ENCODE measurements at regions not wholly inside any gene's neighbourhood (a gene's known extent, or its start where the extent isn't known, plus 50 kb on each side); places are given as distances from the start of the nearest gene placed in this dataset.
A peak's percentile ranks its signal among the peaks of the same experiment; 100 is the strongest.

DNA sequence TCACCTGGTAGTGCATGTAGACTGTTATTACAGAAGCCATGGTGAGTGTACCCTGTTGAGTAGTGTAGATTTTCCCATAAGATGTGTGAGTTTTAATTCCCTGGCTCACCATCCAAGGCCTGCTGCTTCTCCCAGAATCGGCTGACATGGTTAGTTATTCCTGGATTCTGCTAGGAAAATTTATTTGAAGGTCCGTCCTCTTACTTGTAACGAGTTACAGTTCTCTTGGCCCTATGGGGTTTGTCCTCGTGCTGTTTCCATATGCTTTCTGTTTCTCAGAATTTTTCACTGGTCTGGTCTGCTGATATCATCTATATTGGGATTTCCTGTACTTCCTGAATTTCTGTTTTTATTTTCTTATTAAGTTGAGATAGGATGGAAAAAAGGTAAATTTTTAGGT lies 423.3 kb upstream of the RGS6 start:
- Histone ChIP-seq H3F3A (ENCODE audit: low read depth) (no peaks in the 10 kb centered on the region; the same call in 1 of the 2 replicates), H4K20me1 (ENCODE audit: insufficient read depth, low read length, poor library complexity, severe bottlenecking) (peaks cover 8% of the 10 kb centered on the region), H3K4me1 (ENCODE audit: insufficient read depth, low read length, poor library complexity, severe bottlenecking) (peaks cover 34% of the 10 kb centered on the region), H3K27me3 (ENCODE audit: insufficient read depth, low read length, poor library complexity, severe bottlenecking) (no peaks in the 10 kb centered on the region), H3K9me3 (ENCODE audit: insufficient read depth, low read depth, low read length) (no peaks in the 10 kb centered on the region), H3K9ac (ENCODE audit: low read depth, low read length, poor library complexity, severe bottlenecking) (no peak overlapping the region), H3K4me3 (ENCODE audit: low read length, poor library complexity, severe bottlenecking) (no peak overlapping the region), H3K9me2 (replicated peaks; ENCODE audit: low read depth, low read length) (no peaks in the 10 kb centered on the region), H2AFZ (ENCODE audit: low read length) (no peak overlapping the region), H3K4me2 (ENCODE audit: low read depth, low read length, poor library complexity, severe bottlenecking) (peak overlapping the region; percentile 3), H3K79me2 (ENCODE audit: insufficient read depth, low read length) (peaks cover 66% of the 10 kb centered on the region), H3K36me3 (ENCODE audit: insufficient read depth, low read length) (peaks cover 12% of the 10 kb centered on the region; the same call in 1 of the 2 replicates)
- TF ChIP-seq, protein P1, sequence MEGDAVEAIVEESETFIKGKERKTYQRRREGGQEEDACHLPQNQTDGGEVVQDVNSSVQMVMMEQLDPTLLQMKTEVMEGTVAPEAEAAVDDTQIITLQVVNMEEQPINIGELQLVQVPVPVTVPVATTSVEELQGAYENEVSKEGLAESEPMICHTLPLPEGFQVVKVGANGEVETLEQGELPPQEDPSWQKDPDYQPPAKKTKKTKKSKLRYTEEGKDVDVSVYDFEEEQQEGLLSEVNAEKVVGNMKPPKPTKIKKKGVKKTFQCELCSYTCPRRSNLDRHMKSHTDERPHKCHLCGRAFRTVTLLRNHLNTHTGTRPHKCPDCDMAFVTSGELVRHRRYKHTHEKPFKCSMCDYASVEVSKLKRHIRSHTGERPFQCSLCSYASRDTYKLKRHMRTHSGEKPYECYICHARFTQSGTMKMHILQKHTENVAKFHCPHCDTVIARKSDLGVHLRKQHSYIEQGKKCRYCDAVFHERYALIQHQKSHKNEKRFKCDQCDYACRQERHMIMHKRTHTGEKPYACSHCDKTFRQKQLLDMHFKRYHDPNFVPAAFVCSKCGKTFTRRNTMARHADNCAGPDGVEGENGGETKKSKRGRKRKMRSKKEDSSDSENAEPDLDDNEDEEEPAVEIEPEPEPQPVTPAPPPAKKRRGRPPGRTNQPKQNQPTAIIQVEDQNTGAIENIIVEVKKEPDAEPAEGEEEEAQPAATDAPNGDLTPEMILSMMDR (conservative IDR thresholded peaks at IDR 0.05; ENCODE audit: low read length) = no peak
- TF ChIP-seq EZH2phosphoT487 (IDR thresholded peaks at IDR 0.05; ENCODE audit: borderline replicate concordance) = no peak

DNA sequence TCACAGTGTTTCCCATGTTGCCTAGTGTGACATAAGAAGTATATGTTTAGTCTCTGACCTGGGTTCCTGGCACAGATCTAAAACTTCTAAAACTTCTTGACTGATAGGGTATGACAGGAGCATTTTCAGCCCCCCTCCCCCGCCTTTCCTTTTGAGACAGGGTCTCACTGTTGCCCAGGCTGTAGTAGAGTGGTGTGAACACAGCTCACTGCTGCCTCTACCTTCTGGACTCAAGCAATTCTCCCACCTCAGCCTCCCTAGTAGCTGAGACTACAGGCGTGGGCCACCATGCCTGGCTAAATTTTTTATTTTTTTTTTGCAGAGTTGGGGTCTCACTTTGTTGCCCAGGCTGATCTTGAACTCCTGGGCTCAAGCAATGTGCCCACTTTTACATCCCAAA lies 421.1 kb upstream of the RGS6 start:
- Histone ChIP-seq H3K4me3 (ENCODE audit: low read length, poor library complexity, severe bottlenecking) (no peak overlapping the region), H3K9me3 (ENCODE audit: insufficient read depth, low read depth, low read length) (no peaks in the 10 kb centered on the region), H2AFZ (ENCODE audit: low read length) (no peak overlapping the region), H3K9ac (ENCODE audit: low read depth, low read length, poor library complexity, severe bottlenecking) (no peak overlapping the region), H3K36me3 (ENCODE audit: insufficient read depth, low read length) (peaks cover 29% of the 10 kb centered on the region; the same call in 1 of the 2 replicates), H3K9me2 (replicated peaks; ENCODE audit: low read depth, low read length) (no peaks in the 10 kb centered on the region), H3K4me1 (ENCODE audit: insufficient read depth, low read length, poor library complexity, severe bottlenecking) (peaks cover 37% of the 10 kb centered on the region), H3F3A (ENCODE audit: low read depth) (no peaks in the 10 kb centered on the region), H3K79me2 (ENCODE audit: insufficient read depth, low read length) (peaks cover 48% of the 10 kb centered on the region), H3K27me3 (ENCODE audit: insufficient read depth, low read length, poor library complexity, severe bottlenecking) (no peaks in the 10 kb centered on the region), H3K4me2 (ENCODE audit: low read depth, low read length, poor library complexity, severe bottlenecking) (no peak overlapping the region), H4K20me1 (ENCODE audit: insufficient read depth, low read length, poor library complexity, severe bottlenecking) (peaks cover 8% of the 10 kb centered on the region)
- TF ChIP-seq, protein P1 (conservative IDR thresholded peaks at IDR 0.05; ENCODE audit: low read length) = no peak
- no peak for TF ChIP-seq EZH2phosphoT487 (IDR thresholded peaks at IDR 0.05; ENCODE audit: borderline replicate concordance)

DNA sequence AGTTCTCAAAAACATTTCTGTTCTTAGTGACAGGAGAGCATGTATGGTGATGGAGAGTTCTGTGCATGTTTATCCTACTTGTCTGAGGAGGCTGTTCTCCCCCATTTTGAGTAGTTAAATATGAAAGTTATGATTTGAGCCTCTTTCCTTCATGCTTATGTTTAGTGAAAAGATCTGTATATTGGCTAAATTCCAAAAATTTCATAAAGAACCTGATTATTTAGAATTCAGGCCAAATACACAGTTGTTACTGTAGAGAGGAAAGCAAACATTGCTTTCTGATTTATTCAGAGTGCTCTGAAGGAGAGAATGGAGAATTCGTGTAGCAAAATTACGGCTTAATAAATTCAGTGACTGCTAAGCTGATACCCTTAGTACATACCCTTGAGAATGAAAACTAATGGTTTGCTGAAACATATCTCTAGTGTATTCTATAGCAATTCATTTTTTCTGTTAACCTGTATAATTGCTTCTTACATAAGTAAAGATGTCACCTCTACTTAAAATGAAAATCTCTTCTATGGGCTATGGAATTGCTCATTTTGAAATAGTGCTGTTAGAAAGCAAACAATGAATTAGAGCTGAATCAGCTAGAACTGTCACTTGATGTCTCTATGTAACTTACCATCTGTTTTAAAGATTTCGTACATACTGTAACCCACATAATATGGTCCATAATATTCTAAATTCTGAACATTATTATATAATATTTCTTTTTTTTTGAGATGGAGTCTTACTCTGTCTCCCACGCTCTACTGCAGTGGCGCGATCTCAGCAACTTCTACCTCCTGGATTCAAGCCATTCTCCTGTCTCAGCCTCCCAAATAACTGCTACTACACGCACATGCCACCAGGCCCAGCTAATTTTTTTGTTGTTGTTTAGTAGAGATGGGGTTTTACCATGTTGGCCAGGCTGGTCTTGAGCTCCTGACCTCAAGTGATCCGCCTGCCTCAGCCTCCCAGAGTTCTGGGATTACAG lies 417.0 kb upstream of the RGS6 start:
- H3F3A ChIP-seq (ENCODE audit: low read depth) = no peaks in the 10 kb centered on the region
- peaks cover 21% of the 10 kb centered on the region for H3K4me1 ChIP-seq (ENCODE audit: insufficient read depth, low read length, poor library complexity, severe bottlenecking)
- 0 out of 2 replicates have a peak, but pooled peaks cover 5% of the 10 kb centered on the region for H3K9me3 ChIP-seq (ENCODE audit: insufficient read depth, low read depth, low read length)
- no peak overlapping the region for H3K4me3 ChIP-seq (ENCODE audit: low read length, poor library complexity, severe bottlenecking)
- H3K4me2 ChIP-seq (ENCODE audit: low read depth, low read length, poor library complexity, severe bottlenecking) = no peak overlapping the region
- no peaks in the 10 kb centered on the region for H3K9me2 ChIP-seq (replicated peaks; ENCODE audit: low read depth, low read length)
- H3K79me2 ChIP-seq (ENCODE audit: insufficient read depth, low read length) = peaks cover 17% of the 10 kb centered on the region; the same call in 1 of the 2 replicates
- H3K36me3 ChIP-seq (ENCODE audit: insufficient read depth, low read length) = peaks cover 42% of the 10 kb centered on the region
- no peaks in the 10 kb centered on the region for H3K27me3 ChIP-seq (ENCODE audit: insufficient read depth, low read length, poor library complexity, severe bottlenecking)
- no peak overlapping the region for H3K9ac ChIP-seq (ENCODE audit: low read depth, low read length, poor library complexity, severe bottlenecking)
- no peak for TF ChIP-seq EZH2phosphoT487 (IDR thresholded peaks at IDR 0.05; ENCODE audit: borderline replicate concordance)
- TF ChIP-seq, protein P1 (conservative IDR thresholded peaks at IDR 0.05; ENCODE audit: low read length) = no peak
- H4K20me1 ChIP-seq (ENCODE audit: insufficient read depth, low read length, poor library complexity, severe bottlenecking) = no peaks in the 10 kb centered on the region
- no peak overlapping the region for H2AFZ ChIP-seq (ENCODE audit: low read length)

Measured in Loucy (cell line).